Right lobe of liver (tissue), 4 donors: ENCODE measurements at regions not wholly inside any gene's neighbourhood (a gene's known extent, or its start where the extent isn't known, plus 50 kb on each side); places are given as distances from the start of the nearest gene placed in this dataset.

Source experiments
- POLR2A ChIP-seq: fragments of 450-650 bp; IDR thresholded peaks from one replicate; pipeline ENCODE4 v1.6.1; 2017; ENCODE audit warnings: antibody characterized with exemption, mild to moderate bottlenecking
- TF ChIP-seq, protein P1 (sequence below), 4 donors: fragments of 200-600 bp in 3 of 4; fragments of 450-650 bp in 1 of 4; IDR thresholded peaks; one replicate each; pipeline versions ENCODE4 v1.5.1 to v1.8.0; 2016 to 2022; ENCODE audit warnings: antibody characterized with exemption in 4 of 4, mild to moderate bottlenecking in 2 of 4
- donor health status: DM: no; HTN: no; CAD: no.
- donor health status: DM: no; HTN: no; CAD: no.
- donor health status: DM: no; HTN: yes; CAD: no.

DNA sequence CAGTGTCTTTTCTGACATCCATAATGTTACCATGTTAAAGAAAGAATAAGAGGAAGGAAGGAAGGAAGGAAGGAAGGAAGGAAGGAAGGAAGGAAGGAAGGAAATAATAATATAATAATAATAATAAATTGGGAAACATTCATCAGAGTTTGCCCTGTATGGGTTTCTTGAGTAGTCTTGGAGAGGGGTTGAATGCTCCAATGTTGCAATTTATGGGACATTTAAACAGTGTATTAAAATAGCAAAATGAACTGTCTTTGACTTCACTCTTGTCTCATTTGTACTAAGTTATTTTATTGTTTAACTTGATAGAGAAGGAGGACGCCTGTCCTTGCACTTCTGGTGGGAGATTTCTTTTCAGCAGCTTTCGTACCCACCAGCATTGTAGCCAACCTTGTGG is 277.7 kb downstream of the RNF144A start:
- TF ChIP-seq, protein P1, sequence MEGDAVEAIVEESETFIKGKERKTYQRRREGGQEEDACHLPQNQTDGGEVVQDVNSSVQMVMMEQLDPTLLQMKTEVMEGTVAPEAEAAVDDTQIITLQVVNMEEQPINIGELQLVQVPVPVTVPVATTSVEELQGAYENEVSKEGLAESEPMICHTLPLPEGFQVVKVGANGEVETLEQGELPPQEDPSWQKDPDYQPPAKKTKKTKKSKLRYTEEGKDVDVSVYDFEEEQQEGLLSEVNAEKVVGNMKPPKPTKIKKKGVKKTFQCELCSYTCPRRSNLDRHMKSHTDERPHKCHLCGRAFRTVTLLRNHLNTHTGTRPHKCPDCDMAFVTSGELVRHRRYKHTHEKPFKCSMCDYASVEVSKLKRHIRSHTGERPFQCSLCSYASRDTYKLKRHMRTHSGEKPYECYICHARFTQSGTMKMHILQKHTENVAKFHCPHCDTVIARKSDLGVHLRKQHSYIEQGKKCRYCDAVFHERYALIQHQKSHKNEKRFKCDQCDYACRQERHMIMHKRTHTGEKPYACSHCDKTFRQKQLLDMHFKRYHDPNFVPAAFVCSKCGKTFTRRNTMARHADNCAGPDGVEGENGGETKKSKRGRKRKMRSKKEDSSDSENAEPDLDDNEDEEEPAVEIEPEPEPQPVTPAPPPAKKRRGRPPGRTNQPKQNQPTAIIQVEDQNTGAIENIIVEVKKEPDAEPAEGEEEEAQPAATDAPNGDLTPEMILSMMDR (IDR thresholded peaks at IDR 0.05): no peak
- no peak for TF ChIP-seq POLR2A
